ENCODE measurements at regions not wholly inside any gene's neighbourhood (a gene's known extent, or its start where the extent isn't known, plus 50 kb on each side); places are given as distances from the start of the nearest gene placed in this dataset.

GRCh38 chr2:203626952-203627681, 79.3 kb upstream of the CD28 start:
- no peak for DNase-seq
- H3K36me3 Mint-ChIP-seq (ENCODE audit: low read depth) = no peaks in the 10 kb centered on the region
- H3K4me3 Mint-ChIP-seq = no peak overlapping the region
- no peak overlapping the region for H3K27ac Mint-ChIP-seq
- peaks cover 5% of the 10 kb centered on the region for H3K4me1 Mint-ChIP-seq (ENCODE audit: low read depth)
- no peaks in the 10 kb centered on the region for H3K27me3 Mint-ChIP-seq
- TF ChIP-seq CTCF (IDR thresholded peaks at IDR 0.05) = no peak
- ChIA-PET CTCF (no interaction called here), POLR2A (no interaction called here)
- intact Hi-C loops (cut with micrococcal nuclease) = no loop called here
- H3K9me3 Mint-ChIP-seq = no peaks in the 10 kb centered on the region
- ATAC-seq = no peak

GRCh38 chr2:203629699-203630098, 76.7 kb upstream of the CD28 start:
- H3K9me3 Mint-ChIP-seq = no peaks in the 10 kb centered on the region
- TF ChIP-seq CTCF (IDR thresholded peaks at IDR 0.05) = no peak
- ChIA-PET CTCF (interaction anchor here (0.5 to 2.7 kb wide), 4 partner anchors 11 to 1315 kb away, joined by 3 to 11 read pairs (median 4); no protein-coding TSS in a partner anchor), POLR2A (no interaction called here)
- H3K36me3 Mint-ChIP-seq (ENCODE audit: low read depth) = no peaks in the 10 kb centered on the region
- H3K27ac Mint-ChIP-seq = no peak overlapping the region
- H3K4me3 Mint-ChIP-seq = no peak overlapping the region
- H3K4me1 Mint-ChIP-seq (ENCODE audit: low read depth) = no peaks in the 10 kb centered on the region
- no peaks in the 10 kb centered on the region for H3K27me3 Mint-ChIP-seq
- DNase-seq (no peak), ATAC-seq (no peak)
- intact Hi-C loops (cut with micrococcal nuclease) = no loop called here

GRCh38 chr2:203631068-203631757, 75.2 kb upstream of the CD28 start:
- no peaks in the 10 kb centered on the region for H3K4me1 Mint-ChIP-seq (ENCODE audit: low read depth)
- H3K27ac Mint-ChIP-seq = no peak overlapping the region
- no peak overlapping the region for H3K4me3 Mint-ChIP-seq
- TF ChIP-seq CTCF (IDR thresholded peaks at IDR 0.05) = no peak
- DNase-seq (no peak), ATAC-seq (no peak)
- no peaks in the 10 kb centered on the region for H3K36me3 Mint-ChIP-seq (ENCODE audit: low read depth)
- no peaks in the 10 kb centered on the region for H3K9me3 Mint-ChIP-seq
- ChIA-PET POLR2A (no interaction called here), CTCF (interaction anchor here (0.8 to 2.7 kb wide), 2 partner anchors 16 to 170 kb away, joined by 3 to 11 read pairs; no protein-coding TSS in a partner anchor)
- no peaks in the 10 kb centered on the region for H3K27me3 Mint-ChIP-seq
- intact Hi-C loops (cut with micrococcal nuclease) = no loop called here

GRCh38 chr2:203636588-203637470, 69.6 kb upstream of the CD28 start:
- Mint-ChIP-seq H3K27me3 (no peaks in the 10 kb centered on the region), H3K9me3 (no peaks in the 10 kb centered on the region), H3K4me3 (no peak overlapping the region), H3K36me3 (ENCODE audit: low read depth) (no peaks in the 10 kb centered on the region), H3K27ac (peak overlapping the region; percentile 41), H3K4me1 (ENCODE audit: low read depth) (peaks cover 21% of the 10 kb centered on the region)
- POLR2A ChIA-PET = interaction anchor here (0.6 to 1.0 kb wide), 2 partner anchors 13 to 81 kb away, joined by 3 read pairs; no protein-coding TSS in a partner anchor
- intact Hi-C loops (cut with micrococcal nuclease) = no loop called here
- CTCF ChIA-PET = interaction anchor here (0.6 to 1.7 kb wide), 4 partner anchors 12 to 178 kb away, joined by 3 to 6 read pairs (median 4); partner anchors contain the start of gene RAPH1
- TF ChIP-seq CTCF (IDR thresholded peaks at IDR 0.05) = no peak
- ATAC-seq (no peak), DNase-seq (no peak)
